ENCODE measurements at regions not wholly inside any gene's neighbourhood (a gene's known extent, or its start where the extent isn't known, plus 50 kb on each side); places are given as distances from the start of the nearest gene placed in this dataset.
"Not testable (repeated sequence)": the region's sequence is repeated elsewhere in the genome, so short reads cannot be mapped to it uniquely, and the experiment has no call there.

DNA sequence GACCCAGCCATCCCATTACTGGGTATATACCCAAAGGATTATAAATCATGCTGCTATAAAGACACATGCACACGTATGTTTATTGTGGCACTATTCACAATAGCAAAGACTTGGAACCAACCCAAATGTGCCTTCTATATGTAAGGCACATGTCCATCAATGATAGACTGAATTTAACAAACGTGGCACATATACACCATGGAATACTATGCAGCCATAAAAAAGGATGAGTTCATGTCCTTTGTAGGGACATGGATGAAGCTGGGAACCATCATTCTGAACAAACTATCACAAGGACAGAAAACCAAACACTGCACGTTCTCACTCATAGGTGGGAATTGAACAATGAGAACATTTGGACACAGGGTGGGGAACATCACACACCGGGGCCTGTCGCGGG, 92.1 kb downstream of the TRIM27 start:
- not testable (repeated sequence) for TF ChIP-seq CTCF (conservative IDR thresholded peaks at IDR 0.05; ENCODE audit: low read length); EZH2phosphoT487 (IDR thresholded peaks at IDR 0.05; ENCODE audit: borderline replicate concordance)
